Kidney (tissue), 13 donors: ENCODE measurements at regions not wholly inside any gene's neighbourhood (a gene's known extent, or its start where the extent isn't known, plus 50 kb on each side); places are given as distances from the start of the nearest gene placed in this dataset.
A peak's percentile ranks its signal among the peaks of the same experiment; 100 is the strongest.

ENCODE experiments used
- DNase-seq, 5 donors: peaks; one replicate each; pipeline ENCODE4 v3.0.0-alpha.2; 2013 to 2020
- FAIRE-seq: peaks from 2 replicates; lab custom pipeline; 2012; peaks lifted over from hg19 to GRCh38; lab: Jason Lieb, UNC
- H3K27ac ChIP-seq, 2 donors: one replicate each; pipeline ENCODE4 v1.7.0; 2013; ENCODE audit warnings: low read depth in 2 of 2, low read length in 2 of 2, inconsistent platforms in 1 of 2
- H3K27me3 ChIP-seq: one replicate; pipeline ENCODE4 v1.7.1; 2013; ENCODE audit warnings: low read length, inconsistent platforms; ENCODE audit not compliant: control insufficient read depth, insufficient read depth
- H3K36me3 ChIP-seq, 3 donors: one replicate each; pipeline versions ENCODE4 v1.7.0 to v1.7.1; 2013; ENCODE audit warnings: low read length in 3 of 3, control low read depth in 1 of 3, inconsistent platforms in 1 of 3; ENCODE audit not compliant: insufficient read depth in 3 of 3, control insufficient read depth in 2 of 3
- H3K4me1 ChIP-seq, 3 donors: one replicate each; pipeline versions ENCODE4 v1.7.0 to v1.7.1; 2013; ENCODE audit warnings: low read length in 3 of 3, inconsistent platforms in 1 of 3, low read depth in 1 of 3; ENCODE audit not compliant: control insufficient read depth in 2 of 3, insufficient read depth in 2 of 3
- H3K4me3 ChIP-seq, 3 donors: one replicate each; pipeline versions ENCODE4 v1.7.0 to v1.8.1; 2013; ENCODE audit warnings: low read length in 3 of 3, control low read depth in 1 of 3, inconsistent platforms in 1 of 3
- H3K9ac ChIP-seq, 3 donors: one replicate each; pipeline versions ENCODE4 v1.7.0 to v1.7.1; 2013; ENCODE audit warnings: low read length in 3 of 3, control low read depth in 1 of 3, inconsistent platforms in 1 of 3
- H3K9me3 ChIP-seq, 3 donors: one replicate each; pipeline versions ENCODE4 v1.7.0 to v1.7.1; 2013; ENCODE audit warnings: low read length in 3 of 3, control low read depth in 1 of 3, inconsistent platforms in 1 of 3; ENCODE audit not compliant: control insufficient read depth in 2 of 3, insufficient read depth in 1 of 3
- CTCF ChIP-seq: IDR thresholded peaks from 3 replicates; pipeline ENCODE4 v1.5.1; 2012; ENCODE audit warnings: mild to moderate bottlenecking, moderate library complexity, borderline replicate concordance; ENCODE audit not compliant: insufficient read depth; ENCODE audit errors: extremely low read depth
- intact Hi-C: fragments of 100-400 bp; cut with DNase I; formaldehyde crosslinking; loops from one replicate; pipeline ENCODE4 v1.11.1; 2022
- donor health status: control.
- donor health status: control.
- donor health status: control.
- donor health status: control.
- donor health status: control.
- donor health status: DM: yes; HTN: yes; CAD: no.
- donor health status: Normal renal cell carcinoma (clear cell type).

GRCh38 chr20:24359321-24360027 lies 110.0 kb upstream of the SYNDIG1 start:
- no peaks in the 10 kb centered on the region for H3K36me3 ChIP-seq
- H3K4me1 ChIP-seq = no peaks in the 10 kb centered on the region
- H3K27me3 ChIP-seq = no peaks in the 10 kb centered on the region
- no peak for TF ChIP-seq CTCF
- H3K9ac ChIP-seq = no peak overlapping the region
- DNase-seq (peak in 1 of 5 donors; percentile 34), FAIRE-seq (no peak)
- intact Hi-C loops = no loop called here
- no peak overlapping the region for H3K27ac ChIP-seq
- H3K4me3 ChIP-seq = no peak overlapping the region
- no peaks in the 10 kb centered on the region for H3K9me3 ChIP-seq

GRCh38 chr20:24357931-24358330 lies 111.5 kb upstream of the SYNDIG1 start:
- Histone ChIP-seq H3K27ac (no peak overlapping the region), H3K27me3 (no peaks in the 10 kb centered on the region), H3K9ac (no peak overlapping the region), H3K4me3 (no peak overlapping the region), H3K36me3 (no peaks in the 10 kb centered on the region), H3K9me3 (no peaks in the 10 kb centered on the region), H3K4me1 (no peaks in the 10 kb centered on the region)
- DNase-seq (peak in 2 of 5 donors; percentile 53 to 69), FAIRE-seq (no peak)
- no peak for TF ChIP-seq CTCF
- intact Hi-C loops = no loop called here

GRCh38 chr20:24357177-24357576 lies 112.3 kb upstream of the SYNDIG1 start:
- no peak for TF ChIP-seq CTCF
- FAIRE-seq = no peak
- H3K27me3 ChIP-seq = no peaks in the 10 kb centered on the region
- intact Hi-C loops = no loop called here
- no peaks in the 10 kb centered on the region for H3K9me3 ChIP-seq
- no peak overlapping the region for H3K27ac ChIP-seq
- peak in 4 of 5 donors; percentile 28 to 79 (median 58) for DNase-seq
- no peak overlapping the region for H3K9ac ChIP-seq
- H3K4me1 ChIP-seq = no peaks in the 10 kb centered on the region
- H3K36me3 ChIP-seq = no peaks in the 10 kb centered on the region
- H3K4me3 ChIP-seq = no peak overlapping the region

- no peaks in the 10 kb centered on the region for H3K27me3 ChIP-seq
- H3K36me3 ChIP-seq = no peaks in the 10 kb centered on the region
- H3K9me3 ChIP-seq = no peaks in the 10 kb centered on the region
- no peak overlapping the region for H3K9ac ChIP-seq
- DNase-seq (peak in 1 of 5 donors; percentile 24), FAIRE-seq (no peak)
- H3K4me1 ChIP-seq = no peaks in the 10 kb centered on the region
- no peak overlapping the region for H3K27ac ChIP-seq
- no peak overlapping the region for H3K4me3 ChIP-seq
- intact Hi-C loops = no loop called here
- TF ChIP-seq CTCF = no peak
Observed at GRCh38 chr20:24353135-24353690, 116.2 kb upstream of the SYNDIG1 start.
